GM13977 (cell line): ENCODE measurements at regions not wholly inside any gene's neighbourhood (a gene's known extent, or its start where the extent isn't known, plus 50 kb on each side); places are given as distances from the start of the nearest gene placed in this dataset.

ENCODE experiments used
- DNase-seq: peaks from one replicate; pipeline ENCODE4 v3.0.0; 2012; ENCODE audit warnings: low spot score
- CTCF ChIP-seq: IDR thresholded peaks from 2 replicates; pipeline ENCODE4 v1.5.1; 2012; ENCODE audit warnings: mild to moderate bottlenecking, control low read depth; ENCODE audit not compliant: insufficient read depth; ENCODE audit errors: extremely low read depth, missing control alignments
- in situ Hi-C: fragments of 300-500 bp; cut with MboI; formaldehyde crosslinking; loops from one replicate; pipeline ENCODE4 v1.12.0; 2022; ENCODE audit warnings: low sequenced_read_pairs, low pct_unique_long_range_greater_than_20kb, mixed read lengths, inconsistent platforms; ENCODE audit not compliant: unreplicated experiment

- in situ Hi-C loops, result no loop called here
- no peak for DNase-seq
- TF ChIP-seq CTCF, result no peak
Observed at GRCh38 chr6:150314230-150315188, 54.3 kb upstream of the IYD start.

GRCh38 chr6:150315626-150316025 is 53.2 kb upstream of the IYD start:
- DNase-seq, result no peak
- in situ Hi-C loops, result no loop called here
- TF ChIP-seq CTCF, result no peak

- in situ Hi-C loops, result no loop called here
- no peak for TF ChIP-seq CTCF
- DNase-seq, result no peak
Observed at GRCh38 chr6:150316936-150317335, 51.9 kb upstream of the IYD start.
